ENCODE measurements at regions not wholly inside any gene's neighbourhood (a gene's known extent, or its start where the extent isn't known, plus 50 kb on each side); places are given as distances from the start of the nearest gene placed in this dataset.

DNA sequence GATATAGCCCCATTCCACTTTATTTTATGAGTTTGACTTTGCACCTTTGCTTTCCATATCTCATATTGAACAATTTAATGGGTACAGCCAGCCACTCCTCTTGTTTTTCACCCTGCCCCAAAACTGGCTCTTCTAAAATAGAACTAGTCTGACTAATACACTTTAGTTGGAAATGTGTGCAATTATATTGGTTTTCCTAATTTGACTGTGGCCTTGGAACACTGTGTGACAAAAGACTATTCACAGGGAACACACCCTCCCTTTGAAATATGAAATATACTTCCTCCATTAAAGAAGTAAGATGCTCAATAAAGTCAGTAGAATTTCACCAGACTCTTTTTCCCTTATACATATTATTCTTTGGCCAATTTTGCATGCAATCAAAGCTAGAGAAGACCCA lies 218.6 kb upstream of the DCN start:
- TF ChIP-seq, protein P1, sequence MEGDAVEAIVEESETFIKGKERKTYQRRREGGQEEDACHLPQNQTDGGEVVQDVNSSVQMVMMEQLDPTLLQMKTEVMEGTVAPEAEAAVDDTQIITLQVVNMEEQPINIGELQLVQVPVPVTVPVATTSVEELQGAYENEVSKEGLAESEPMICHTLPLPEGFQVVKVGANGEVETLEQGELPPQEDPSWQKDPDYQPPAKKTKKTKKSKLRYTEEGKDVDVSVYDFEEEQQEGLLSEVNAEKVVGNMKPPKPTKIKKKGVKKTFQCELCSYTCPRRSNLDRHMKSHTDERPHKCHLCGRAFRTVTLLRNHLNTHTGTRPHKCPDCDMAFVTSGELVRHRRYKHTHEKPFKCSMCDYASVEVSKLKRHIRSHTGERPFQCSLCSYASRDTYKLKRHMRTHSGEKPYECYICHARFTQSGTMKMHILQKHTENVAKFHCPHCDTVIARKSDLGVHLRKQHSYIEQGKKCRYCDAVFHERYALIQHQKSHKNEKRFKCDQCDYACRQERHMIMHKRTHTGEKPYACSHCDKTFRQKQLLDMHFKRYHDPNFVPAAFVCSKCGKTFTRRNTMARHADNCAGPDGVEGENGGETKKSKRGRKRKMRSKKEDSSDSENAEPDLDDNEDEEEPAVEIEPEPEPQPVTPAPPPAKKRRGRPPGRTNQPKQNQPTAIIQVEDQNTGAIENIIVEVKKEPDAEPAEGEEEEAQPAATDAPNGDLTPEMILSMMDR (IDR thresholded peaks at IDR 0.05), result no peak
- TF ChIP-seq EP300 (IDR thresholded peaks at IDR 0.05; ENCODE audit: low read depth) (no peak), POLR2AphosphoS5 (IDR thresholded peaks at IDR 0.05) (no peak)
